ENCODE measurements at regions not wholly inside any gene's neighbourhood (a gene's known extent, or its start where the extent isn't known, plus 50 kb on each side); places are given as distances from the start of the nearest gene placed in this dataset.

DNA sequence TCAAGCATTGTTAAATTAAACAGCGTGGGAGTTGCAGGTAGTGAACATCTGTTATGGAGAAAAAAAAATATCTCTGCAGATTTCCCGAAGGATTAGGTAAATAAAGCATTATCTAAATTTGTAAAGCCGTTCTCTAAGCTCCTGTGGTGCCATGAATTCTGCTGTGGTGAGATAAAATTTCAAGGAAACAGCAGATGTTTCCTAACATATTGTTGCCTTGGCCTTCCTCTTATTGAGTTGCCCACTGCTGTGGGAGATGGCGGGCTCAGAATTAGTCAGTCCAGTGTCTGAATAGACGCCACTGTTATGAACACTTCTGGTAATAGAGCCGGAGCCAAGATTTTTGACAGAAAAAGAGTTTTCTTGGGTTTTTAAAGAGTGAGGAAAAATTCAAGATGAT is 82.6 kb upstream of the ELMO1 start:
- Mint-ChIP-seq H3K4me3 (no peak overlapping the region), H3K36me3 (ENCODE audit: low read depth) (peaks cover 5% of the 10 kb centered on the region; the same call in 2 of the 3 replicates), H3K4me1 (peaks cover 18% of the 10 kb centered on the region), H3K9me3 (peaks cover 18% of the 10 kb centered on the region; the same call in 2 of the 3 replicates), H3K27me3 (ENCODE audit: insufficient read depth, low read depth, poor library complexity) (no peaks in the 10 kb centered on the region), H3K27ac (no peak overlapping the region)
- Histone ChIP-seq H3K27me3 (ENCODE audit: insufficient read depth) (no peaks in the 10 kb centered on the region), H3K27ac (ENCODE audit: low read depth) (no peak overlapping the region), H4K20me1 (replicated peaks; ENCODE audit: insufficient read depth) (no peaks in the 10 kb centered on the region), H3K4me3 (no peak overlapping the region), H3F3A (replicated peaks; ENCODE audit: low read depth) (0 out of 2 replicates have a peak, but pooled peaks cover 4% of the 10 kb centered on the region), H3K9me2 (ENCODE audit: insufficient read depth) (no peaks in the 10 kb centered on the region), H3K4me1 (ENCODE audit: insufficient read depth) (peaks cover 21% of the 10 kb centered on the region), H2AFZ (no peak overlapping the region), H3K4me2 (no peak overlapping the region), H3K36me3 (ENCODE audit: insufficient read depth) (no peaks in the 10 kb centered on the region), H3K79me2 (replicated peaks; ENCODE audit: insufficient read depth) (no peaks in the 10 kb centered on the region)
- TF ChIP-seq POLR2AphosphoS5 (IDR thresholded peaks at IDR 0.05; ENCODE audit: low read depth) (no peak), JUNB (IDR thresholded peaks at IDR 0.05; ENCODE audit: unreplicated experiment) (no peak), CREB1 (CRISPR knock-in tag; IDR thresholded peaks at IDR 0.05; ENCODE audit: low read depth) (no peak), ZNF114 (CRISPR knock-in tag; IDR thresholded peaks at IDR 0.05) (no peak), ZNF331 (CRISPR knock-in tag; IDR thresholded peaks at IDR 0.05; ENCODE audit: low read depth) (no peak), NANOG (IDR thresholded peaks at IDR 0.05; ENCODE audit: borderline replicate concordance) (no peak), EZH2 (IDR thresholded peaks at IDR 0.05; ENCODE audit: low read depth, unreplicated experiment) (no peak), STAT1 (IDR thresholded peaks at IDR 0.05; ENCODE audit: unreplicated experiment) (no peak), EZH2phosphoT487 (IDR thresholded peaks at IDR 0.05; ENCODE audit: unreplicated experiment) (no peak)
- TF ChIP-seq, protein P1, sequence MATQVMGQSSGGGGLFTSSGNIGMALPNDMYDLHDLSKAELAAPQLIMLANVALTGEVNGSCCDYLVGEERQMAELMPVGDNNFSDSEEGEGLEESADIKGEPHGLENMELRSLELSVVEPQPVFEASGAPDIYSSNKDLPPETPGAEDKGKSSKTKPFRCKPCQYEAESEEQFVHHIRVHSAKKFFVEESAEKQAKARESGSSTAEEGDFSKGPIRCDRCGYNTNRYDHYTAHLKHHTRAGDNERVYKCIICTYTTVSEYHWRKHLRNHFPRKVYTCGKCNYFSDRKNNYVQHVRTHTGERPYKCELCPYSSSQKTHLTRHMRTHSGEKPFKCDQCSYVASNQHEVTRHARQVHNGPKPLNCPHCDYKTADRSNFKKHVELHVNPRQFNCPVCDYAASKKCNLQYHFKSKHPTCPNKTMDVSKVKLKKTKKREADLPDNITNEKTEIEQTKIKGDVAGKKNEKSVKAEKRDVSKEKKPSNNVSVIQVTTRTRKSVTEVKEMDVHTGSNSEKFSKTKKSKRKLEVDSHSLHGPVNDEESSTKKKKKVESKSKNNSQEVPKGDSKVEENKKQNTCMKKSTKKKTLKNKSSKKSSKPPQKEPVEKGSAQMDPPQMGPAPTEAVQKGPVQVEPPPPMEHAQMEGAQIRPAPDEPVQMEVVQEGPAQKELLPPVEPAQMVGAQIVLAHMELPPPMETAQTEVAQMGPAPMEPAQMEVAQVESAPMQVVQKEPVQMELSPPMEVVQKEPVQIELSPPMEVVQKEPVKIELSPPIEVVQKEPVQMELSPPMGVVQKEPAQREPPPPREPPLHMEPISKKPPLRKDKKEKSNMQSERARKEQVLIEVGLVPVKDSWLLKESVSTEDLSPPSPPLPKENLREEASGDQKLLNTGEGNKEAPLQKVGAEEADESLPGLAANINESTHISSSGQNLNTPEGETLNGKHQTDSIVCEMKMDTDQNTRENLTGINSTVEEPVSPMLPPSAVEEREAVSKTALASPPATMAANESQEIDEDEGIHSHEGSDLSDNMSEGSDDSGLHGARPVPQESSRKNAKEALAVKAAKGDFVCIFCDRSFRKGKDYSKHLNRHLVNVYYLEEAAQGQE (IDR thresholded peaks at IDR 0.05; ENCODE audit: unreplicated experiment): no peak
- TF ChIP-seq, protein P2, sequence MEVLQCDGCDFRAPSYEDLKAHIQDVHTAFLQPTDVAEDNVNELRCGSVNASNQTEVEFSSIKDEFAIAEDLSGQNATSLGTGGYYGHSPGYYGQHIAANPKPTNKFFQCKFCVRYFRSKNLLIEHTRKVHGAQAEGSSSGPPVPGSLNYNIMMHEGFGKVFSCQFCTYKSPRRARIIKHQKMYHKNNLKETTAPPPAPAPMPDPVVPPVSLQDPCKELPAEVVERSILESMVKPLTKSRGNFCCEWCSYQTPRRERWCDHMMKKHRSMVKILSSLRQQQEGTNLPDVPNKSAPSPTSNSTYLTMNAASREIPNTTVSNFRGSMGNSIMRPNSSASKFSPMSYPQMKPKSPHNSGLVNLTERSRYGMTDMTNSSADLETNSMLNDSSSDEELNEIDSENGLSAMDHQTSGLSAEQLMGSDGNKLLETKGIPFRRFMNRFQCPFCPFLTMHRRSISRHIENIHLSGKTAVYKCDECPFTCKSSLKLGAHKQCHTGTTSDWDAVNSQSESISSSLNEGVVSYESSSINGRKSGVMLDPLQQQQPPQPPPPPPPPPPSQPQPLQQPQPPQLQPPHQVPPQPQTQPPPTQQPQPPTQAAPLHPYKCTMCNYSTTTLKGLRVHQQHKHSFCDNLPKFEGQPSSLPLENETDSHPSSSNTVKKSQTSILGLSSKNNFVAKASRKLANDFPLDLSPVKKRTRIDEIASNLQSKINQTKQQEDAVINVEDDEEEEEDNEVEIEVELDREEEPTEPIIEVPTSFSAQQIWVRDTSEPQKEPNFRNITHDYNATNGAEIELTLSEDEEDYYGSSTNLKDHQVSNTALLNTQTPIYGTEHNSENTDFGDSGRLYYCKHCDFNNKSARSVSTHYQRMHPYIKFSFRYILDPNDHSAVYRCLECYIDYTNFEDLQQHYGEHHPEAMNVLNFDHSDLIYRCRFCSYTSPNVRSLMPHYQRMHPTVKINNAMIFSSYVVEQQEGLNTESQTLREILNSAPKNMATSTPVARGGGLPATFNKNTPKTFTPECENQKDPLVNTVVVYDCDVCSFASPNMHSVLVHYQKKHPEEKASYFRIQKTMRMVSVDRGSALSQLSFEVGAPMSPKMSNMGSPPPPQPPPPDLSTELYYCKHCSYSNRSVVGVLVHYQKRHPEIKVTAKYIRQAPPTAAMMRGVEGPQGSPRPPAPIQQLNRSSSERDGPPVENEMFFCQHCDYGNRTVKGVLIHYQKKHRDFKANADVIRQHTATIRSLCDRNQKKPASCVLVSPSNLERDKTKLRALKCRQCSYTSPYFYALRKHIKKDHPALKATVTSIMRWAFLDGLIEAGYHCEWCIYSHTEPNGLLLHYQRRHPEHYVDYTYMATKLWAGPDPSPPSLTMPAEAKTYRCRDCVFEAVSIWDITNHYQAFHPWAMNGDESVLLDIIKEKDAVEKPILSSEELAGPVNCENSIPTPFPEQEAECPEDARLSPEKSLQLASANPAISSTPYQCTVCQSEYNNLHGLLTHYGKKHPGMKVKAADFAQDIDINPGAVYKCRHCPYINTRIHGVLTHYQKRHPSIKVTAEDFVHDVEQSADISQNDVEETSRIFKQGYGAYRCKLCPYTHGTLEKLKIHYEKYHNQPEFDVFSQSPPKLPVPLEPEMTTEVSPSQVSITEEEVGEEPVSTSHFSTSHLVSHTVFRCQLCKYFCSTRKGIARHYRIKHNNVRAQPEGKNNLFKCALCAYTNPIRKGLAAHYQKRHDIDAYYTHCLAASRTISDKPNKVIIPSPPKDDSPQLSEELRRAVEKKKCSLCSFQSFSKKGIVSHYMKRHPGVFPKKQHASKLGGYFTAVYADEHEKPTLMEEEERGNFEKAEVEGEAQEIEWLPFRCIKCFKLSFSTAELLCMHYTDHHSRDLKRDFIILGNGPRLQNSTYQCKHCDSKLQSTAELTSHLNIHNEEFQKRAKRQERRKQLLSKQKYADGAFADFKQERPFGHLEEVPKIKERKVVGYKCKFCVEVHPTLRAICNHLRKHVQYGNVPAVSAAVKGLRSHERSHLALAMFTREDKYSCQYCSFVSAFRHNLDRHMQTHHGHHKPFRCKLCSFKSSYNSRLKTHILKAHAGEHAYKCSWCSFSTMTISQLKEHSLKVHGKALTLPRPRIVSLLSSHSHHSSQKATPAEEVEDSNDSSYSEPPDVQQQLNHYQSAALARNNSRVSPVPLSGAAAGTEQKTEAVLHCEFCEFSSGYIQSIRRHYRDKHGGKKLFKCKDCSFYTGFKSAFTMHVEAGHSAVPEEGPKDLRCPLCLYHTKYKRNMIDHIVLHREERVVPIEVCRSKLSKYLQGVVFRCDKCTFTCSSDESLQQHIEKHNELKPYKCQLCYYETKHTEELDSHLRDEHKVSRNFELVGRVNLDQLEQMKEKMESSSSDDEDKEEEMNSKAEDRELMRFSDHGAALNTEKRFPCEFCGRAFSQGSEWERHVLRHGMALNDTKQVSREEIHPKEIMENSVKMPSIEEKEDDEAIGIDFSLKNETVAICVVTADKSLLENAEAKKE (CRISPR knock-in tag; IDR thresholded peaks at IDR 0.05): no peak
- TF ChIP-seq, protein P3, sequence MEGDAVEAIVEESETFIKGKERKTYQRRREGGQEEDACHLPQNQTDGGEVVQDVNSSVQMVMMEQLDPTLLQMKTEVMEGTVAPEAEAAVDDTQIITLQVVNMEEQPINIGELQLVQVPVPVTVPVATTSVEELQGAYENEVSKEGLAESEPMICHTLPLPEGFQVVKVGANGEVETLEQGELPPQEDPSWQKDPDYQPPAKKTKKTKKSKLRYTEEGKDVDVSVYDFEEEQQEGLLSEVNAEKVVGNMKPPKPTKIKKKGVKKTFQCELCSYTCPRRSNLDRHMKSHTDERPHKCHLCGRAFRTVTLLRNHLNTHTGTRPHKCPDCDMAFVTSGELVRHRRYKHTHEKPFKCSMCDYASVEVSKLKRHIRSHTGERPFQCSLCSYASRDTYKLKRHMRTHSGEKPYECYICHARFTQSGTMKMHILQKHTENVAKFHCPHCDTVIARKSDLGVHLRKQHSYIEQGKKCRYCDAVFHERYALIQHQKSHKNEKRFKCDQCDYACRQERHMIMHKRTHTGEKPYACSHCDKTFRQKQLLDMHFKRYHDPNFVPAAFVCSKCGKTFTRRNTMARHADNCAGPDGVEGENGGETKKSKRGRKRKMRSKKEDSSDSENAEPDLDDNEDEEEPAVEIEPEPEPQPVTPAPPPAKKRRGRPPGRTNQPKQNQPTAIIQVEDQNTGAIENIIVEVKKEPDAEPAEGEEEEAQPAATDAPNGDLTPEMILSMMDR (conservative IDR thresholded peaks at IDR 0.05; ENCODE audit: low read depth in 2 of 2): no peak
- TF ChIP-seq, protein P4, sequence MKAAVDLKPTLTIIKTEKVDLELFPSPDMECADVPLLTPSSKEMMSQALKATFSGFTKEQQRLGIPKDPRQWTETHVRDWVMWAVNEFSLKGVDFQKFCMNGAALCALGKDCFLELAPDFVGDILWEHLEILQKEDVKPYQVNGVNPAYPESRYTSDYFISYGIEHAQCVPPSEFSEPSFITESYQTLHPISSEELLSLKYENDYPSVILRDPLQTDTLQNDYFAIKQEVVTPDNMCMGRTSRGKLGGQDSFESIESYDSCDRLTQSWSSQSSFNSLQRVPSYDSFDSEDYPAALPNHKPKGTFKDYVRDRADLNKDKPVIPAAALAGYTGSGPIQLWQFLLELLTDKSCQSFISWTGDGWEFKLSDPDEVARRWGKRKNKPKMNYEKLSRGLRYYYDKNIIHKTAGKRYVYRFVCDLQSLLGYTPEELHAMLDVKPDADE (IDR thresholded peaks at IDR 0.05): no peak
- no peak for DNase-seq (ENCODE audit: low spot score)
- no peak for ATAC-seq
